Hepatocyte (in vitro differentiated cells): ENCODE measurements at regions not wholly inside any gene's neighbourhood (a gene's known extent, or its start where the extent isn't known, plus 50 kb on each side); places are given as distances from the start of the nearest gene placed in this dataset.

Experiments
- CTCF ChIP-seq: fragments of 200-600 bp; sonication (generic); IDR thresholded peaks from 2 replicates; pipeline ENCODE4 v1.5.1; 2016; ENCODE audit warnings: antibody characterized with exemption, mild to moderate bottlenecking; ENCODE audit not compliant: poor library complexity
- EZH2 ChIP-seq: fragments of 200-600 bp; sonication (generic); IDR thresholded peaks from 2 replicates; pipeline ENCODE4 v1.6.1; 2016; ENCODE audit warnings: antibody characterized with exemption, mild to moderate bottlenecking, borderline replicate concordance
- EZH2phosphoT487 ChIP-seq: fragments of 200-600 bp; sonication (generic); IDR thresholded peaks from one replicate; pipeline ENCODE4 v1.6.1; 2018; ENCODE audit warnings: antibody characterized with exemption, mild to moderate bottlenecking, low read depth, moderate library complexity; ENCODE audit not compliant: unreplicated experiment, severe bottlenecking

DNA sequence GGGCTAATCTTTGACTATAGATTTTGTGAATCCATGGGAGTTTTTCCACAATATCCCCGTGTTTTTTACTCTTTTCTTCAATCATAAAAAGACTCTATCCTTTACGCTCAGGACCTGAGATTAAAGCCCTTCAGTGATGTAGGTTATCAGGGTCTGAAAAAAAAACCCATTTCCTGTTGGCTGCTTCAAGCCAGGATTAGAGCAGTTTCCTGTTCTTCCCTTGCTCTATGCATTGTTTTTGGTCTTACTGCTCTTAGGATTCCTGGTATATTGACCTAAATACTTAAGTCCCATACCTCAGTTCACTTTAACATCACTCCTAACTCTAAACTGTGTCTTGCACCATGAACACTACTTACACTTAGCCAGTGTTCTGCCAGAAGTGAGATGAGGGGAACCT, 319.3 kb upstream of the CHD1 start:
- TF ChIP-seq CTCF (no peak), EZH2 (no peak), EZH2phosphoT487 (no peak)
